Body of pancreas (tissue), 4 donors: ENCODE measurements at regions not wholly inside any gene's neighbourhood (a gene's known extent, or its start where the extent isn't known, plus 50 kb on each side); places are given as distances from the start of the nearest gene placed in this dataset.
A peak's percentile ranks its signal among the peaks of the same experiment; 100 is the strongest.

ENCODE experiments used
- ATAC-seq: fragments of 150-250 bp; one replicate; pipeline ENCODE4 v1.9.1; 2016
- DNase-seq, 4 donors: peaks; one replicate each; pipeline ENCODE4 v3.0.0-alpha.2; 2019
- H3K27ac ChIP-seq, 4 donors: fragments of 200-600 bp; sonication (generic); 1 replicate in 3 of 4; 2 replicates in 1 of 4; pipeline versions ENCODE4 v1.5.1 to v1.6.1; 2016 to 2019; ENCODE audit warnings: mild to moderate bottlenecking in 1 of 4, mixed read lengths in 1 of 4, moderate library complexity in 1 of 4
- H3K27me3 ChIP-seq, 2 donors: fragments of 200-600 bp; sonication (generic); one replicate each; pipeline ENCODE4 v1.6.0; 2016; ENCODE audit warnings: mild to moderate bottlenecking in 1 of 2
- H3K36me3 ChIP-seq, 2 donors: fragments of 200-600 bp; sonication (generic); replicated peaks in 1 of 2; 2 replicates each; pipeline ENCODE4 v1.5.1; 2016; ENCODE audit warnings: low read depth in 2 of 2; ENCODE audit not compliant: insufficient read depth in 1 of 2
- H3K4me1 ChIP-seq: fragments of 200-600 bp; sonication (generic); one replicate; pipeline ENCODE4 v1.6.0; 2016
- H3K4me3 ChIP-seq, 2 donors: fragments of 200-600 bp; sonication (generic); 1 replicate in 1 of 2; 2 replicates in 1 of 2; pipeline ENCODE4 v1.5.1; 2016 to 2019
- H3K9me3 ChIP-seq, 3 donors: fragments of 200-600 bp; sonication (generic); 1 replicate in 2 of 3; 2 replicates in 1 of 3; pipeline ENCODE4 v1.5.1; 2016
- CTCF ChIP-seq, 7 experiments: fragments of 450-650 bp in 4 of 7; fragments of 200-600 bp in 3 of 7; sonication (generic) in 3 of 7; IDR thresholded peaks; one replicate each; pipeline ENCODE4 v1.5.1; 2016 to 2019; ENCODE audit warnings: antibody characterized with exemption in 7 of 7
- POLR2A ChIP-seq, 3 donors: fragments of 450-650 bp; IDR thresholded peaks; one replicate each; pipeline ENCODE4 v1.6.1; 2016; ENCODE audit warnings: antibody characterized with exemption in 3 of 3, mild to moderate bottlenecking in 2 of 3
- WGBS, 2 donors: methylation state at CpG; one replicate each; pipeline ENCODE4 v1.1.5; 2017; 5-methylcytosine and 5-hydroxymethylcytosine counted together
- intact Hi-C: fragments of 100-400 bp; cut with DNase I; formaldehyde crosslinking; loops from one replicate; pipeline ENCODE4 v1.15.1; 2023

- no peak overlapping the region for H3K27ac ChIP-seq
- H3K36me3 ChIP-seq = no peaks in the 10 kb centered on the region
- H3K4me1 ChIP-seq = no peaks in the 10 kb centered on the region
- no peak for DNase-seq
- intact Hi-C loops = no loop called here
- H3K27me3 ChIP-seq = no peaks in the 10 kb centered on the region
- no peak for TF ChIP-seq CTCF (IDR thresholded peaks at IDR 0.05)
- TF ChIP-seq POLR2A (IDR thresholded peaks at IDR 0.05) = no peak
- ATAC-seq = no peak
- 67% methylated on average over 1 of the region's 1 CpG for WGBS, 2 donors
- H3K9me3 ChIP-seq = peaks cover 0 to 4% (median 0%) of the 10 kb centered on the region in 3 donors
- no peak overlapping the region for H3K4me3 ChIP-seq
Observed at GRCh38 chr18:76131738-76132137, 363.3 kb downstream of the ZNF516 start.

GRCh38 chr18:76130845-76131244 lies 364.2 kb downstream of the ZNF516 start:
- Histone ChIP-seq H3K27me3 (no peaks in the 10 kb centered on the region), H3K27ac (no peak overlapping the region), H3K4me1 (no peaks in the 10 kb centered on the region), H3K9me3 (peaks cover 0 to 4% (median 0%) of the 10 kb centered on the region in 3 donors), H3K4me3 (no peak overlapping the region), H3K36me3 (no peaks in the 10 kb centered on the region)
- 67 to 71% methylated on average over 13 of the region's 13 CpGs for WGBS, 2 donors
- no peak for TF ChIP-seq POLR2A (IDR thresholded peaks at IDR 0.05)
- TF ChIP-seq CTCF (IDR thresholded peaks at IDR 0.05) = no peak
- peak in 2 of 4 donors; percentile 10 to 23 for DNase-seq
- intact Hi-C loops = no loop called here
- no peak for ATAC-seq

GRCh38 chr18:76126327-76126726 lies 368.7 kb downstream of the ZNF516 start:
- DNase-seq = no peak
- 56 to 62% methylated on average over 6 of the region's 6 CpGs for WGBS, 2 donors

GRCh38 chr18:76121011-76121410 lies 374.0 kb downstream of the ZNF516 start:
- intact Hi-C loops = no loop called here

More at GRCh38 chr18:76126327-76126726, 368.7 kb downstream of the ZNF516 start:
- no peak for TF ChIP-seq POLR2A (IDR thresholded peaks at IDR 0.05)
- TF ChIP-seq CTCF (IDR thresholded peaks at IDR 0.05) = no peak
- Histone ChIP-seq H3K36me3 (no peaks in the 10 kb centered on the region), H3K27me3 (no peaks in the 10 kb centered on the region), H3K27ac (no peak overlapping the region), H3K9me3 (no peaks in the 10 kb centered on the region), H3K4me1 (no peaks in the 10 kb centered on the region), H3K4me3 (no peak overlapping the region)
- intact Hi-C loops = no loop called here
- no peak for ATAC-seq

More at GRCh38 chr18:76121011-76121410, 374.0 kb downstream of the ZNF516 start:
- 53 to 59% methylated on average over 5 of the region's 5 CpGs for WGBS, 2 donors
- ATAC-seq = no peak
- no peaks in the 10 kb centered on the region for H3K4me1 ChIP-seq
- no peak for DNase-seq
- H3K27ac ChIP-seq = no peak overlapping the region
- no peaks in the 10 kb centered on the region for H3K9me3 ChIP-seq
- H3K36me3 ChIP-seq = no peaks in the 10 kb centered on the region
- H3K27me3 ChIP-seq = no peaks in the 10 kb centered on the region
- TF ChIP-seq CTCF (IDR thresholded peaks at IDR 0.05) = no peak
- TF ChIP-seq POLR2A (IDR thresholded peaks at IDR 0.05) = no peak
- H3K4me3 ChIP-seq = no peak overlapping the region
